ENCODE measurements at regions not wholly inside any gene's neighbourhood (a gene's known extent, or its start where the extent isn't known, plus 50 kb on each side); places are given as distances from the start of the nearest gene placed in this dataset.

GRCh38 chr9:115367780-115368525 is 250.0 kb upstream of the TNC start:
- no peak overlapping the region for H3K27ac Mint-ChIP-seq (ENCODE audit: unreplicated experiment)
- CTCF ChIA-PET = no interaction called here
- TF ChIP-seq CTCF (IDR thresholded peaks at IDR 0.05; ENCODE audit: unreplicated experiment) = no peak
- BruUV-seq (replicated peaks) = no TSS peak
- intact Hi-C loops (cut with micrococcal nuclease; ENCODE audit: unreplicated experiment) = no loop called here
- no peak overlapping the region for H3K4me3 Mint-ChIP-seq (ENCODE audit: low read depth, unreplicated experiment)
- no peak for DNase-seq
- H3K36me3 Mint-ChIP-seq (ENCODE audit: insufficient read depth, unreplicated experiment) = no peaks in the 10 kb centered on the region
- peaks cover 9% of the 10 kb centered on the region for H3K4me1 Mint-ChIP-seq (ENCODE audit: low read depth, unreplicated experiment)
- H3K27me3 Mint-ChIP-seq (ENCODE audit: unreplicated experiment) = no peaks in the 10 kb centered on the region
- H3K9me3 Mint-ChIP-seq (ENCODE audit: low read depth, unreplicated experiment) = no peaks in the 10 kb centered on the region

- Mint-ChIP-seq H3K4me3 (ENCODE audit: low read depth, unreplicated experiment) (no peak overlapping the region), H3K9me3 (ENCODE audit: low read depth, unreplicated experiment) (no peaks in the 10 kb centered on the region), H3K27me3 (ENCODE audit: unreplicated experiment) (no peaks in the 10 kb centered on the region), H3K4me1 (ENCODE audit: low read depth, unreplicated experiment) (peaks cover 21% of the 10 kb centered on the region), H3K36me3 (ENCODE audit: insufficient read depth, unreplicated experiment) (no peaks in the 10 kb centered on the region), H3K27ac (ENCODE audit: unreplicated experiment) (no peak overlapping the region)
- no TSS peak for BruUV-seq (replicated peaks)
- intact Hi-C loops (cut with micrococcal nuclease; ENCODE audit: unreplicated experiment) = no loop called here
- CTCF ChIA-PET = no interaction called here
- no peak for TF ChIP-seq CTCF (IDR thresholded peaks at IDR 0.05; ENCODE audit: unreplicated experiment)
- no peak for DNase-seq
These were observed 251.5 kb upstream of the TNC start for GRCh38 chr9:115369322-115369957.

GRCh38 chr9:115373000-115373709 is 255.2 kb upstream of the TNC start:
- CTCF ChIA-PET = interaction anchor here (0.9 kb wide), 1 partner anchor 216 kb away, joined by 6 read pairs; no protein-coding TSS in a partner anchor

More at GRCh38 chr9:115373000-115373709, 255.2 kb upstream of the TNC start:
- Mint-ChIP-seq H3K4me3 (ENCODE audit: low read depth, unreplicated experiment) (peak overlapping the region; percentile 15), H3K27me3 (ENCODE audit: unreplicated experiment) (no peaks in the 10 kb centered on the region), H3K36me3 (ENCODE audit: insufficient read depth, unreplicated experiment) (no peaks in the 10 kb centered on the region), H3K9me3 (ENCODE audit: low read depth, unreplicated experiment) (peaks cover 5% of the 10 kb centered on the region), H3K27ac (ENCODE audit: unreplicated experiment) (peak overlapping the region; percentile 72), H3K4me1 (ENCODE audit: low read depth, unreplicated experiment) (peaks cover 21% of the 10 kb centered on the region)
- no peak for TF ChIP-seq CTCF (IDR thresholded peaks at IDR 0.05; ENCODE audit: unreplicated experiment)
- DNase-seq = peak; percentile 72
- intact Hi-C loops (cut with micrococcal nuclease; ENCODE audit: unreplicated experiment) = loop anchor here (2.0 to 10.0 kb wide), 2 partner anchors 122 to 138 kb away; no protein-coding TSS in a partner anchor
- BruUV-seq (replicated peaks) = no TSS peak

All from Calu3 (cell line).